SH-SY5Y (cell line): ENCODE measurements at regions not wholly inside any gene's neighbourhood (a gene's known extent, or its start where the extent isn't known, plus 50 kb on each side); places are given as distances from the start of the nearest gene placed in this dataset.

Experiments
- GATA2 ChIP-seq: IDR thresholded peaks from 2 replicates; pipeline ENCODE4 v1.6.1; 2011; ENCODE audit warnings: mild to moderate bottlenecking, low read depth, low read length
- GATA3 ChIP-seq: IDR thresholded peaks from 2 replicates; pipeline ENCODE4 v1.6.1; 2011; ENCODE audit warnings: low read depth, mild to moderate bottlenecking, low read length, moderate library complexity

DNA sequence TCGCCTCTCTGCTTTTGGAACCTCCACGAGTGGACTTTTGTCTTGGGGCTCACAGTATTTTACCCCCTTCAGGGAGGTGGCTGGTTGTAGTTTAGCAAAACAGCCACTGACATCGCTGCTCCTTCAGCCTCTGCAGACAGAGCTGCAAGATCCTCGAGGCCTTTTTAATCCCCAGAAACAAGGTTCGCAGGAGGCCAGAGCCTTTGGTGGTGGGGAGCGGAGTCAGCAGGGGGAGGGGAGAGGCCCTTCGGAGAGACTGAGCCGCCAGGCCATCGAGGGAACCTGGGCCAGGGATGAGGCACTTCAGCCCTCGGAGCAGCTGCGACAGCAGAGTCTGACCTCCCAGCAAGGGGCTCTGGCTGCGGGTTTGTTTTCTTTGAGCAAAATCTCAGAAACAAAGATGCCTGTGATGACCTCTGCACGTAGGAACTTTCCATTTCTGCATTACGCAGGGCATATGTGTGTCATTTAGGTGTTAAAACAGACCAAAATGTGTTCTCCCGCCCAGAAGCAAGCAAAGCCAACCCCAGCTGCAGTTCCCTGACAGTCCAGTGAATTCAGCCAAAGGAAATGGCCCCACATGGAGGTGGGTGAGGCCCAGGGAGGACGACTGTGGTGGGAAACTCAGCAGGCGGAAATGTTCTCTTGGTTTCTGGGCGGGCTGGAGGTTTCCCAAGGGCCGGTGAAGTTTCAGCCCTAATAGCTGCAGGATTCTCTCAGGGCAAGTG, 171.2 kb upstream of the SULF2 start:
- TF ChIP-seq GATA2 = no peak
- no peak for TF ChIP-seq GATA3

DNA sequence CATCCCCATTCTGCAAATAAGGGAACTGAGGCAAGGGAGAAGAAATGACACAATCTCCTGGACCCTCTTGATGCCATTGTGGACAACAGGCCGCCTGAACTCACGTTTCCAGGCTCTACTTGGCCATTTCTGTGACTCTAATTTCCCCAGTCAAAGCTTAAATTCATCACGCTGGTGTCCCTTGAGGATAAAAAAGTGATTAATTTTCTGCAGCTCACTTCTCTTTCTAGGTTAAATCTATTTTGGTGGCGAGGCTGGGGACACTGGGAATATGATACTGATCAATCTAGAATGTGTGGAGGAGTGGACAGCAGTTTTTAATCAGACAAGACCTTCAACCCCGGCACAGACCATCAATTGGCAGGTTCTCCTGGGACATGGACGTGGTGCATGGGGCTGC, 168.2 kb upstream of the SULF2 start:
- TF ChIP-seq GATA3 (no peak), GATA2 (no peak)

DNA sequence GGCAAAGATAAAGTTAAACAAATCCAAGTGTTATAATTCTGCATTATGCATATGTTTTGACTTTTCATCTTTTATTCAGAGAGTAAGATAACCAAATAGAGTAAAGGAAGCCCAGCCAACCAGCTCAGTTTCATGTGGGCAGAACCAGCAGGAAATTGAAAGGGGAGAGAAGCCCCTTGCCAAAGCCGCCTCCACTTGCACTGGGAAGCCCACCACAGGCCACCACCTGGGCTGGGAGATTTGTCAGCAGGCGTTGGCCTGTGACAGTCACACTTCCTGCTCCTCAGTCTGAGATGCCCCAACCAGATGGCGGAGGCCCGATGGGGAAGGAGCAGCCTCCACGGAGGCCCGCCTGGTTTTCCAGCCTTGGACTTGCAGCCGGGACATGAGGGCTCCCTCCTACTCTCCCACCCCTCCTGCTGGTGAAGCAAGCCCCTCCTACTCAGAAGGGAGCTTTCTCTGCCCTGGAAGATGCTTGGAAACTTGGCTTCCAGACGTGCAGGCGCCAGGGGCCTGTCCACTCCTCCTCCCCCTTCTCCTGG, 166.8 kb upstream of the SULF2 start:
- TF ChIP-seq GATA3 = no peak
- no peak for TF ChIP-seq GATA2

DNA sequence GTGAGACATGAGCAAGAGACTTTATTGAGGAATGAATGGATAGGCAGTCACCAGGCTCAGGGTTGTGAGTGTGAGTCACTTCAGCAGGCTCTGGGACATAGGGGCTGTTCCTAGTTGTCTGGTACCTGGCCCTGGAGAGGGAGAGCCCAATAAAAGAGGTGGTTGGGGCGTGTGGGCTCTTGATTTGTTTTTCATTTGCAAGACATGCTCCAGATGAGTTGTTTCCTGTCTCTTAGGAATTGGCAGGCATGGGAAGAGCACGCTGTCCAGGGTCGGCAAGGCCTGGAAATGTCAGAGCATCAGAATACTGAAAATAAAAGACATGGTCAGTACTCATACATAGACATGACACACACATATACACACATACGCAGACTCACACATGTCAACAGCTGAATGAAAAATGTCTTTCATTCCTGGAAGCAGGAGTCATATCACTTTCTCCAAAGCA, 166.3 kb upstream of the SULF2 start:
- no peak for TF ChIP-seq GATA3
- TF ChIP-seq GATA2 = no peak

DNA sequence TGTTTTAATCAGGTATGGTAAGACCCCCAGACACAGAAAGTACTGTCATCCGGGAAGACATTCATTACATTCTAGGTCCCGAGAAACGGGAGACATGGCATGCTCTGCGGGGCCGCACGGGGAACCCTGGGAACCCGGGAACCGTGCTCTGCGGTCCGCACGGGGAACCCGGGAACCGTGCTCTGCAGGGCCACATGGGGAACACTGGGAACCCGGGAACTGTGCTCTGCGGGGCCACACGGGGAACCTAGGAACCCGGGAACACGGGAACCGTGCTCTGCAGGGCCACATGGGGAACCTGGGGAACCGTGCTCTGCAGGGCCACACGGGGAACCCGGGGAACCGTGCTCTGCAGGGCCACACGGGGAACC, 165.6 kb upstream of the SULF2 start:
- no peak for TF ChIP-seq GATA3
- no peak for TF ChIP-seq GATA2

DNA sequence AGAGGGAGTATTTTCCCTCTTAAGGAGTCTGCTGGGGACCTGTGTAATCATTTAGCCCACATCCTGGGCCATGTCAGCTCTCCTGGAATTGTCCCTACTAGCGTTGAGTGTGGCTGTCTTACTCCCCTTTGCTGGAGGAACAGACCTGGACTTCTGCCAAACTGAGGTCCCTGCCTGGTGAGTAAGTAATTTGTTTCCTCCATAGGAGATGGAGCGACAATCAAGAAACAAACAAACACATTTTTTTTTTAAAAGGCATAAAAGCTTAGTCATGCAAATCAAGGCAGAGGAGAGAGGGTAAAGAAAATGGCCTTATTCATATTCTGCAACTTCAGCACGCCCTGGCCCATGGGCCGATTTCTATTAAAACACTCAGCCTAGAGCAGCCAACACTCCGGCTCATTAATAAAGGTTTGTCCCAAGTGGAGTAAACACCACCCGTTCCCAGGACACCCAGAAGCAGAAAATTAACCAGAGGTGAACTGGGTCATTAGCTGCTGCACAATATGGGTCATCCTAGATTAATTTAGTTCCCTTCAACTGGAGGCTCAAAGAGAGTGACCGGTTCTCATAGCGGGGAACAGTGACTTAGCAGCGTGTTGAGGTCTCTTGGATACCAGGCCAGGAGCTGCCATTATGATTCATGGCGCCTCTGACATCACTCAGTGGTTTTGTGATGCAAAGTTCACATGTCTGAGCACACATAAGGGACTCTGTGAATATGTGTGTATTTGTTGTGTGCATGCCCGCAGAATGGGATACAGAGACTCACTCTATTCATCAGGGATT, 165.0 kb upstream of the SULF2 start:
- TF ChIP-seq GATA3 (no peak), GATA2 (no peak)

DNA sequence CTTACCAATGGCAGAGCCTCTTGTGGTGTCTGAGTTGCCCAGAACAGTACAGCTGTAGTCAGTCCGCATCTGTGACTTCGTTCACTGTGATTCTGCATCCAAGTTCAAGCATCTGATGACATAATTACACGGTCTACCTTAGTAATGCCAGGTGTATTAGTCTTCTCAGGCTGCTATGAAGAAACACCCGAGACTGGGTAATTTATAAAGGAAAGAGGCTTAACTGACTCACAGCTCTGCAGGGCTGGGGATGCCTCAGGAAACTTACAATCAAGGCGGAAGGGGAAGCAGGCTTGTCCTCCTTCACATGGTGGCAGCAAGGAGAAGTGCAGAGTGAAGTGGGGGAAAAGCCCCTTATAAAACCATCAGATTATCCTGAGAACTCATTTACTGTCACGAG, 163.9 kb upstream of the SULF2 start:
- TF ChIP-seq GATA3 (no peak), GATA2 (no peak)

DNA sequence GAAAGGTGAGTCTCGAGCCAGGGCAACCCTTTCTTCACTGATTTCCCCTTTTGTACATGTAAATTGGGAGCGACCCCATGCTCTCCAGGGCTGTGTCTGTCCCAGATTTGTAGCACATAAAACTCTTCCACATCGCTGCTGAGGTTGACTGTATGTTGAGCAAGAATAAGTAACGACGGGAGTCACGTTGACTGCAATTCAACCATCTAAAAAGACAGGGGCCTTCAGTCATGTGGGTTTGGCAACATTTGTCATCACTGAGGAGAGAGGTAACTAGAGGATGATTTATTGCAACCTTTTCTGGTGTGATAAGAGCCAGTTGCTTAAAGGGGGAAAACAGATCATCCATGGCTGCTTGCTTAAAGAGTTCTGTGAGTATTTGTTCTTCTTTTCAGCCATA, 159.4 kb upstream of the SULF2 start:
- TF ChIP-seq GATA3 (no peak), GATA2 (no peak)

DNA sequence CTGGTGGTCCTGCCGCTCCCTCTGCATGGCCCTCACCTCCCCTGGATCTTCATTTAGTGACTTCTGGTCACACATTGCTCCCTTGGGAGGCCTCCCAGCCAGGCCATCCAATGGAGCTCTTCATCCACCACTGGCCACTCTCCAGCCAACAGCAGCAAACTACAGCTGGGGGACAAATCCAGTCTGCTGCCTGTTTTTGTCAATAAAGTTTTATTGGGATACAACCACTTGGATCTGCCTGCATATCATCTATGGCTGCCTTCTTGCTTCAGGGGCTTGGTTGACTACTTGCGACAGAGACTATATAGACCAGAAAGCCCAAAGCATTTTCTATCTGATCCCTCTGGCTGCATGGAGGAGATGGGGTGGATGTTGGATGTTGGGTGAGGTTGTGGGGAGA, 156.6 kb upstream of the SULF2 start:
- TF ChIP-seq GATA2 (no peak), GATA3 (no peak)

DNA sequence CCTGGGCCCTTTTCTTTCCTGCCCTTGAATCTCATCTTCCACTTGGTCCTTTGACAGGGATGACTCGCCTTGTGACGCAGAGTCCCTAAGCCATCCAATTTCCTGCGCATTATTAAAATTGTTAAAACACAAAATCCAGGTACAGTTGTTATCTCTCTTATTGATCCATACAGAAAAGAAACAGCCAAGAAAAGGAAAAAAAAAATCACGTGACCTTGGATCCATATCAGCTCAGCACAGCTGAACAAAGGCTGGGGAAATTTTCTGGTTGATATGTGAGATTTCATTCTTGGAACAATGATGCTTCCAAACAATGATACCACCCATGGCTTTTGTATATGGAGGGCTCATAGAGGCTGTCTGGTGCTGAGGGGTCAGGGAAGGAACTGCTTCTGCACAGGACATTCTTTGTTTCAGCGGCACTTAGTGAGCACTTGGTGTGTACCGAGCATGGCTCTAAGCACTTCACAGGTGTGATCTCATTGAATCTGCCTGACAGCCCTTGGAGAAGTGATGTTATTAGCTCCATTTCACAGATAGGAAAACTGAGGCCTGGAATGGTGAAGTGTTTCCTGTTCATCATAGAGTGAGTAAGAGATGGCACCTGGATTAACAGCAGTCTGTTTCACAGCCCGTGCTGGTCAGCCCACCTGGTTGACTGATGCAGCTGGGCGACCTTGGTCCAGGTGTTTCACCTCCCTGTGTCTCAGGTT, 155.0 kb upstream of the SULF2 start:
- no peak for TF ChIP-seq GATA3
- no peak for TF ChIP-seq GATA2

DNA sequence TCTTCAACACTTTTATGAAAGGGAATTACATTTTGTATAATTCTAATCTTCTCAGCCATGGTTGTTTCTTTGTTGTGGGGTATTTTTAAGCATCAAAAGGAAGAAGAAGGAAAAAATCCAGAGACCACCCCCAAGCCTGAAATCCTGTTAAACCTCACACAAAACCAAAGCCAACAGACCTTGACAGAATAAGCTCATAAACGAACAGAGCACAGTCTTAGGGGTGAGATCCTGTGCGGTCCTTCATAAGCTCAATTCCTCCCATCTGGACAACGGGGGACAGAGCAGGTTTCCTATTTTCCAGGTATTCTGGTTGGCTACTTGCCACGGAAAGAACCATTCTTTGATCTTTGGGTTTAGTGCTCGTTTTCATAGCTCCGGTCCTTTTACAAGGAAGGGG, 151.3 kb upstream of the SULF2 start:
- TF ChIP-seq GATA3 (no peak), GATA2 (no peak)

DNA sequence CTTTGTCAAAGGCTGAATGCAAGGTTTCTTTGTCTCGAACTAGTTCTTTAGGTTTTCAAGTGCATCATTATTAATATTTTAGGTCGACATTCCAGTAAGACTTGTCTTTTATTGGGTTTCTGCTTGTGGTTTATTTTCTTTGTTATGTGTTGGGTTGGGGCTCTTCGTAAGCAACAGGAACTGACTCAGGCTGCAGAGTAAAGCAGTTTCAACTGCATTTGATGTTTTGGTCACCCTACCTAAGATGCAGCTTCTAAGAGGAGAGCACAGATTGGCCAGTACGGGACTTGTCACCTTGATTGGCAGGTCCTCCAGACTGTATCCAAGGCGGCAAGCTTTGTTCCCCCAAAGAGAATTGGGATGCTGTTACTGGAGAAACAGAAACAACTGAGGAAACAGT, 149.5 kb upstream of the SULF2 start:
- no peak for TF ChIP-seq GATA2
- TF ChIP-seq GATA3 = no peak

DNA sequence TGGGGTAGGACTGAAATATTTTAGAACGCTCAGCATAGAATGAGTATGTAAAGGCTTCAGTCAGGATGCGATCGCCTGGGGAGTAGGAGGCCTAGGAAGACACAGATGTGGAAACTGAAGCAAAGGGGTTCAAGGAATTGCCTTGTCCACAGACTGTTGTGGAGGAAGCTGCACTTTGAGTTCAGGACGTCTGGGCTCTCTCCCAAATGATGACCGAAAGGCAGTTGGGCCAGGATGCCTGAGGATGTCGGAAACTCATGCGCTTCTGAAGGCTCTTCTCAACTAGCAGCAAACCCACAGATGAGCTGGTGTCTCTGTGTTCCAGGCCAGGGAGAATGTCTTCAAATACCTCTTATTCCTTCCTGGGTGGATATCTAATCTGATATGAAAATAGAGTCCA, 146.2 kb upstream of the SULF2 start:
- TF ChIP-seq GATA2 (no peak), GATA3 (no peak)

DNA sequence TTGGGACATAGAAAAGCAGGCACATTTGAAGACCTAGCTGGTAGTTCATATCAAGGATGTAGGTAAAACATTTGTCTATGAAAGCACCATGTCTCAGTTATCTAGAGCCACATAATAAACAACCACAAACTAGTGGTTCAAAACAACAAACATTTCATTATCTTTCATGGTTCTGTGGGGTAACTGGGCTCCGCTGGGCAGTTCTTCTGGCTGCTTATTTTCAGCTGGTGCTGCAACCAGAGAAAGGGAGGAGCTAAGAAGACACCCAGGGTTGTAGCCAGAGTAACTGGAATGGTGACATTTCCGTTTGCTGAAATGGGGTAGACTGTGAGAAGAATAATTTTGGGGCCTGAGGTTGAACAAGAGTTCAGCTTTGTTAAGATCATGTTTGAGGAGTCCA, 145.7 kb upstream of the SULF2 start:
- TF ChIP-seq GATA3 = no peak
- no peak for TF ChIP-seq GATA2
